Panc1 (cell line): ENCODE measurements at regions not wholly inside any gene's neighbourhood (a gene's known extent, or its start where the extent isn't known, plus 50 kb on each side); places are given as distances from the start of the nearest gene placed in this dataset.

ENCODE experiments used
- POLR2AphosphoS5 ChIP-seq: IDR thresholded peaks from 2 replicates; pipeline ENCODE4 v1.6.1; 2012; ENCODE audit warnings: mild to moderate bottlenecking, low read depth, low read length, moderate library complexity
- SIN3A ChIP-seq: IDR thresholded peaks from 2 replicates; pipeline ENCODE4 v1.6.1; 2012; ENCODE audit warnings: low read depth, mild to moderate bottlenecking, low read length, moderate library complexity, borderline replicate concordance; ENCODE audit not compliant: insufficient read depth
- TCF7L2 ChIP-seq: IDR thresholded peaks from 2 replicates; pipeline ENCODE4 v1.6.1; 2011; ENCODE audit warnings: mild to moderate bottlenecking, low read depth, low read length, inconsistent platforms
- TF ChIP-seq, protein P1 (sequence below): fragments of 450-650 bp; IDR thresholded peaks from 2 replicates; pipeline ENCODE4 v1.5.1; 2017; ENCODE audit warnings: mild to moderate bottlenecking
- TF ChIP-seq, protein P2 (sequence below), 2 experiments: IDR thresholded peaks; 2 replicates each; pipeline ENCODE4 v1.6.1; 2011 to 2012; ENCODE audit warnings: low read depth in 2 of 2, control low read depth in 1 of 2, low read length in 1 of 2, mild to moderate bottlenecking in 1 of 2, moderate library complexity in 1 of 2; ENCODE audit not compliant: insufficient read depth in 1 of 2

DNA sequence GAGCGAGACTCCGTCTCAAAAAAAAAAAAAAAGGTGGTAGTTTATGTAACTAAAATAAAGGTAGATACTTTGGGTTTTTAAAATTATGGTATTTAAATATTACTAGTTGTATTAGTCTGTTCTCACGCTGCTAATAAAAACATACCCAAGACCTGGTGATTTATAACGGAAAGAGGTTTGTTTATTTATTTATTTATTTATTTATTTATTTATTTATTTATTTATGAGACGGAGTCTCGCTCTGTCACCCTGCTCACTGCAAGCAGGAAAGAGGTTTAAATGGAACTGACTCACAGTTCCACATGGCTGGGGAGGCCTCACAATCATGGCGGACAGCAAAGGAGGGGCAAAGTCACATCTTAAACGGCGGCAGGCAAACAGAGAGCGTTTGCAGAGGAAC lies 196.0 kb downstream of the CALCRL start:
- TF ChIP-seq, protein P1, sequence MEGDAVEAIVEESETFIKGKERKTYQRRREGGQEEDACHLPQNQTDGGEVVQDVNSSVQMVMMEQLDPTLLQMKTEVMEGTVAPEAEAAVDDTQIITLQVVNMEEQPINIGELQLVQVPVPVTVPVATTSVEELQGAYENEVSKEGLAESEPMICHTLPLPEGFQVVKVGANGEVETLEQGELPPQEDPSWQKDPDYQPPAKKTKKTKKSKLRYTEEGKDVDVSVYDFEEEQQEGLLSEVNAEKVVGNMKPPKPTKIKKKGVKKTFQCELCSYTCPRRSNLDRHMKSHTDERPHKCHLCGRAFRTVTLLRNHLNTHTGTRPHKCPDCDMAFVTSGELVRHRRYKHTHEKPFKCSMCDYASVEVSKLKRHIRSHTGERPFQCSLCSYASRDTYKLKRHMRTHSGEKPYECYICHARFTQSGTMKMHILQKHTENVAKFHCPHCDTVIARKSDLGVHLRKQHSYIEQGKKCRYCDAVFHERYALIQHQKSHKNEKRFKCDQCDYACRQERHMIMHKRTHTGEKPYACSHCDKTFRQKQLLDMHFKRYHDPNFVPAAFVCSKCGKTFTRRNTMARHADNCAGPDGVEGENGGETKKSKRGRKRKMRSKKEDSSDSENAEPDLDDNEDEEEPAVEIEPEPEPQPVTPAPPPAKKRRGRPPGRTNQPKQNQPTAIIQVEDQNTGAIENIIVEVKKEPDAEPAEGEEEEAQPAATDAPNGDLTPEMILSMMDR: no peak
- TF ChIP-seq, protein P2, sequence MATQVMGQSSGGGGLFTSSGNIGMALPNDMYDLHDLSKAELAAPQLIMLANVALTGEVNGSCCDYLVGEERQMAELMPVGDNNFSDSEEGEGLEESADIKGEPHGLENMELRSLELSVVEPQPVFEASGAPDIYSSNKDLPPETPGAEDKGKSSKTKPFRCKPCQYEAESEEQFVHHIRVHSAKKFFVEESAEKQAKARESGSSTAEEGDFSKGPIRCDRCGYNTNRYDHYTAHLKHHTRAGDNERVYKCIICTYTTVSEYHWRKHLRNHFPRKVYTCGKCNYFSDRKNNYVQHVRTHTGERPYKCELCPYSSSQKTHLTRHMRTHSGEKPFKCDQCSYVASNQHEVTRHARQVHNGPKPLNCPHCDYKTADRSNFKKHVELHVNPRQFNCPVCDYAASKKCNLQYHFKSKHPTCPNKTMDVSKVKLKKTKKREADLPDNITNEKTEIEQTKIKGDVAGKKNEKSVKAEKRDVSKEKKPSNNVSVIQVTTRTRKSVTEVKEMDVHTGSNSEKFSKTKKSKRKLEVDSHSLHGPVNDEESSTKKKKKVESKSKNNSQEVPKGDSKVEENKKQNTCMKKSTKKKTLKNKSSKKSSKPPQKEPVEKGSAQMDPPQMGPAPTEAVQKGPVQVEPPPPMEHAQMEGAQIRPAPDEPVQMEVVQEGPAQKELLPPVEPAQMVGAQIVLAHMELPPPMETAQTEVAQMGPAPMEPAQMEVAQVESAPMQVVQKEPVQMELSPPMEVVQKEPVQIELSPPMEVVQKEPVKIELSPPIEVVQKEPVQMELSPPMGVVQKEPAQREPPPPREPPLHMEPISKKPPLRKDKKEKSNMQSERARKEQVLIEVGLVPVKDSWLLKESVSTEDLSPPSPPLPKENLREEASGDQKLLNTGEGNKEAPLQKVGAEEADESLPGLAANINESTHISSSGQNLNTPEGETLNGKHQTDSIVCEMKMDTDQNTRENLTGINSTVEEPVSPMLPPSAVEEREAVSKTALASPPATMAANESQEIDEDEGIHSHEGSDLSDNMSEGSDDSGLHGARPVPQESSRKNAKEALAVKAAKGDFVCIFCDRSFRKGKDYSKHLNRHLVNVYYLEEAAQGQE (IDR thresholded peaks at IDR 0.05; ENCODE audit: insufficient read depth in 1 of 2, low read depth in 2 of 2, low read length in 1 of 2): no peak
- no peak for TF ChIP-seq POLR2AphosphoS5
- no peak for TF ChIP-seq SIN3A
- no peak for TF ChIP-seq TCF7L2
